Inflammatory macrophage treated with lipopolysaccharide for 1 hour (primary cell): ENCODE measurements at regions not wholly inside any gene's neighbourhood (a gene's known extent, or its start where the extent isn't known, plus 50 kb on each side); places are given as distances from the start of the nearest gene placed in this dataset.

ENCODE experiments used
- DNase-seq, 2 donors: peaks; one replicate each; pipeline ENCODE4 v3.0.0-alpha.2; 2020 to 2022

DNA sequence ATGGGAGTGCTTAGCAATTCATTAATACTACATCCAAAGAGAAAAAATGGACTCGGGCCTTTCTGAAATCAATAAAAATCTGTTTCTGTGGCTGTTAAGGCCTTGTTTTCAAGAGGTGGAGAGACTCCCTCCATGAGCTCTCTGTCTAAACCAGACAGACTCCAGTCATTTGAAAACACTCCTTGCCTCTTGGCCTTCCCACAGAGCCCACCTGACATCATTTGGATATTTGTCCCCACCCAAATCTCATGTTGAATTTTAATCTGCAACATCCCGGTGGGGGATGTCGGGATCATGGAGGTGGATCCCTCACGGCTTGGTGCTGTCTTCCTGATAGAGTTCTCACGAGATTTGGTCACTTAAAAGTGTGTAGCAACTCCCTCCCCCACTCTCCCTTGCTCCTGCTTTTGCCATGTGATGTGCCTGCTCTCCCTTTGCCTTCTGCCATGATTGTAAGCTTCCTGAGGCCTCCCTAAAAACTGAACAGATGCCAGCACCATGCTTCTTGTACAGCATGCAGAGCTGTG, 226.3 kb downstream of the TBXT start:
- no peak for DNase-seq

- no peak for DNase-seq
Observed at GRCh38 chr6:165940366-165940765, 227.3 kb downstream of the TBXT start.

GRCh38 chr6:165939601-165940290, 227.9 kb downstream of the TBXT start:
- no peak for DNase-seq

- no peak for DNase-seq
Observed at GRCh38 chr6:165939047-165939446, 228.6 kb downstream of the TBXT start.

DNA sequence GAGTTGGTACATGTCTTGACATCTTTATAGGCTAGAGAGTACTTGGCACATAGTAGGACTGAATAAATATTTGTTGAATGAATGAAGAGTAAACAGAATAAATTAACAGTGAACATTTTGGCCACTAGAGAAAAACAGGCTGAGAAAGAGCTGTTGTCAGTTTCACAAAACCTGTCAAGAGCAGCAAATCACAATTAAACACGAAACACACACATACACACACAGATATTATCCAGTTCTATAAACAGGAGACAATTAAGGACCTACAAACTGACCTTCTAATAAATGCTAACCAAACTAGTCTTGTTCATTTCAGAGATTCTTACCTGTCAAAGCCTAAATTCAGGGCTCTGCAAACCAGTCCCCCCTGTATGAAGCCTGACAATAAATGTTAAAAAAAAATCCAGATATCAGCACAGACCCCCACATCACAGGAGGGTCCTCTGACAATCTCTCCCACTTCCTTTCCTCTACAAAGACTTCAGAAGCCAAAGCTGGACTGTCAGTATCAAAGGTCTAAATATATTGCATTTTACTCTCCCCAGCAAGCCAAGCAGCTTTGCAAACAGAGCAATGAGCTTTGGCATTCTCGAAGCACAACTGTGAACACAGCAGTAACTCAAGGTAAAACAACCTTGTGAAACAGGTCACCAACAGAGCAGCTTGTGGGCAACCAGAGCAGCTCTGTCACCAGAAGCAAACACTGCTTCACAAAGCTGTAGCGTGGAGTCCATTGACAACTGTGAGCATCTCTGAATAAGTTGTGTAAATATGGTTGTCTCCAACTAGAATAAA, 229.9 kb downstream of the TBXT start:
- no peak for DNase-seq

DNA sequence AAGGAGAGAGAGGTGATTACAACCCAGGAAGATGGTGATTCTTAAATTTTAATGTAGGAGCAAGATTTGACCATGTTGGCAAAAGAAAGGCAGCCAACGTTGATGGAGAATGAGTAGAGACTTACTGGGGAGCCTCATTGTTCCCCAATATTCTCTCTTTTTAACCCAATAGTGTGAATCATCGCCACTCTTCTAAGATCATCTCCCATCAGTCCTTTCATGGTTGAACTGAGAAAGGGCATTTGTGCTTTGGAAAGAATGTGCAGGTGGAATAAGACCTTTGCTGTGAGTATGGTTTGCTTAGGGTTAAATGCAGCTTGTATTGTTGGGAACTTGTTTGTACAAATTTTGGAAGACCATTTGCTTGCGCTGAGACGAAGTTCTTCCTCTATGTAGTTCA, 231.0 kb downstream of the TBXT start:
- DNase-seq: no peak

GRCh38 chr6:165936096-165936495, 231.6 kb downstream of the TBXT start:
- DNase-seq: no peak

GRCh38 chr6:165931675-165932074, 236.0 kb downstream of the TBXT start:
- no peak for DNase-seq

GRCh38 chr6:165930668-165931214, 236.9 kb downstream of the TBXT start:
- DNase-seq: no peak

- no peak for DNase-seq
Observed at GRCh38 chr6:165929607-165930006, 238.0 kb downstream of the TBXT start.

GRCh38 chr6:165926378-165926777, 241.3 kb downstream of the TBXT start:
- DNase-seq: no peak

GRCh38 chr6:165925474-165926156, 242.0 kb downstream of the TBXT start:
- no peak for DNase-seq

DNA sequence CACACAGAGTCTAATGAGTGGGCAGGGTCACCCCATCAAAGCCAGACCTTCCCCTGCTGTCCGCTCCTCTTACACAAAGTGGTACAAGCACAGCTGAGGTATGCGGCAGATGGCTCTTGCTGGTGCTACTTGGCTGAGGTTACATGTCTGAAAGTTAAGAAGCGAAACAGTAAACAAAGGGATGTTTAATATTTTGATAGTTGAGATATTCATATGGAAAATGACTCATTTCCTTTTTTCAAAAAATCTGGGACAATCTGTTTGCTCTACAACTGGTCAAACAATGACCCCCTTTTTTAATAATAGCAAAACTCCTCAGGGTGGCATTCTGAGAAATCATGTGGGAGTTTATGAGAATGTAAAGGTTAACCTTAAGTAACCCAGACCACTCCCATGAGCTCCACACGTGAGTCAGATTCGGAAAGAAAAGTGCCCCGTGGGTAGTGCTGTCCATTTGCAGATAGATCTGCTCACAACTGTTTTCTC, 245.3 kb downstream of the TBXT start:
- no peak for DNase-seq

DNA sequence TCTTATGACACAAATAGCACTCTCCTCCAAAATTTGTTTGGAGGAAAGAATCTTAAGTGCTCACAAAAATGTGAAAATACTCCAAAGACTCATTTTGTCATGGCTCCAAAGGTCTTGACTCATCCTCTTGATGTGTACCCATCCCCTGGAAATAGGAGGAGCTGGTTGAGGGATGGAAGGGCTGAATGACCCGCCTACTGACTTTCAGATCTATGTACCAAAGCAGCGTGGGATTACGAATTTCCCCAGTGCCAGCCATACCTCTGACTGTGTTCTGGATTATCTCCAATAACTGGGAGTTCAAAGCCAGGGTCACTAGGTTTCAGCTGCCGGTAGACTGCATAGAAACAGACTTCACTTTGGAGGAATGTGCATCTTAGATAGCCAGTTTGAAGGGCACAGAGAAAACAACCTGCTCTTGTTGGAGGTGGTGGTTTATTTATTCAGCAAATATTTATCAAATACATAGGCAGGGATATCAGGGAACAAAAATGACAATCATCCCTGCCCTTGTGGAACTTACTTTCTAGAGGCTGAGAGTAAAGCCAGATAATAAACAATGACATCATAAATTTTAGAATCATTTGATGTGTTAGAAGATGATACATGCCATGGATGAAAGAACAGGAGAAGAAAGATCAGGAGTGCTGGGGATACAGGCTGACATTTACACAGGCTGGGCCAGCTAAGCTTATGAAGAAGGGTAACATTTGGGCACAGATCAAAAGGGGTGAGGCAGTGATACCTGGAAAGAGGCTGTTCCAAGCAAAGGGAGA, 246.6 kb downstream of the TBXT start:
- DNase-seq: no peak

DNA sequence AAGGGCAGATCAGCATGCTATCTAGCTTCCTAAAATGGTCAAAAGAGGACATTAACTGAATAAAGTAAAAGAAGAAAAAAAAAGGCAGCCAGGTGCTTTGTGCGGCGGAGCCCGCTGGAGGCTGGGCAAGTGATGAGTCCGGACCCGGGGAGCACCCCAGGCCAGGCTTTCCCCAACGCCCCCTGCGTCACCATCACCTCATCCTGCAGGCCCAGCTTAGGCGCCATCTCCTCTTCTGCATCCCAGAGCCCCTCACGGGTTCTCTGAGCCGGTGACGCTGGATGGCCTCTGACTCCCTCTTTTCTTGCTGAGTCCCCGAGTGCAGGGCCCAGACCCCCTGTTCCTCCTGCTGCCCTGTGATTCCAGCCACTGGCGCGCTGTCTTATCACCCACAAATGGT, 250.1 kb downstream of the TBXT start:
- no peak for DNase-seq

DNA sequence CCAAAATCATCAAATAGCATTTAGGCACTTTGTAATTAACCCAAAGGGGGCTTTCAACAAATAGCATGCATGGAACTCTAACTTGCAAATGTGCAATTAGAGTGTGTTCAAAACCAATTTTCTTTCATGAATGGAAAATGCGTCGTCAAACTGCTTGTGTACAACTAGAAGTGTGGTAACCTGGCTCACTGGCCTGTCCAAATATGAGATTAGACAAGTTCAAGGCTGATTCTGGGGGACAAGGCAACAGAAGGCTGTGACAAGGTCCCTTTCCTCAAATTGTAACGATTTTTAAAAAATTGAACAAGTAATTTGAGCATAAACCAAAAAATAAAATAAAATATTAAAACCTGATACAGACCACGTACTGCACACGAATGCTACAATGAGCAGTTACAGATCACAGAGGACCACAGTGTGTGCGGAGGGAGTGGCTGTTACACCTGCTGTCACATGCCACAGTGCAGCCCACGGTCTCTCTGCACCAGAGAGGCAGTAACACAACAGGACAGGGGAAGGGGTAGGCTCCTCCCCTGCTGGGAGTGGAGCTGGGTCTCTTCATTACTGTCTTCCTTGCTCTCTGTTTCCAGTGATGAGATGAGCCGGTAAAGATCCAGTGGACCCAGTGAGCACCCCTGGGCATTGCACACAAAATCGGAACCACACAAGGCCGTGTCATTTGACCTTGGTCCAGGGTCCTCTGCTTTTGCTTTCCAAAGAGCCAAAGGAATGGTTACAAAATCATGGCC, 252.2 kb upstream of the PDE10A start:
- no peak for DNase-seq

DNA sequence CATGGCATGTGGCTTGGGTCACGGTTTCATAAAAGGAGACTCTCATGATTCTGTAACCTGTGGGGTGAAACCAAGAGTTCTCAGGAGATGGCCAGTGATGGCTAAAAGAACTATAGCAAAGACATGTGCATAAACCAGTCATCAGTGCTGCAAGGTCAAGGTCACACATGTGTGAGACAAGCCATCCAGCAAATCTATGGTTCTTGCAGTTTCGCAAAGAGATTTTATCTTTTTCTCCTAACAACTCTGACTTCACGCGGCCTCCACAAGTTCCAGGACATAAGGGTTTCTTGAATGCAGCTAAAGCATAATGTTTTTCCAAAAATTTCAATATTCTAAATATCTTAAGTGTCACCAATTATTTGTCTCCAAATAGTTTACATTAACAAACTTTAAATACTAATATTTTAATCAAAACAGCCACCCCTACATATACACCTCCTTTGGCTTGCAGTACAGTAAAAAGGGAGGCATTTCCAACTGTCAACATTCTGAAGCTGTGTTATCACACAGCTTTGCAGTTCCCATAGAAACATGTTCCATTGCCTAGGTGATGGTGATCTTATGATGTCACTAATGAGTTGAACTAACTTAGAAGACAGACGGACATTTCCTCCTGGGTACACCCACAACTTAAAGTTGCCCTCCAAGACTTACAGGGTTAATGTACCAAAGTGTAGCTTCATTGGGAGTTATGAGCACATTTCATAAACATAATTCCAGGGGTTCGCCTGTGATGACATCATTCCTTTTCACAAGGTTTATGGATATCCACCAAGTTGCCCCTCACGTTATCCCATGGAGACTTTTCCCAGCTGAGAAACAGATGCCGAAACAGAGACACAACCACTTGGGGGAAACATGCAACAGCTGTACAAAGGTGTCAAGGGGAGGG, 250.9 kb upstream of the PDE10A start:
- DNase-seq: no peak

DNA sequence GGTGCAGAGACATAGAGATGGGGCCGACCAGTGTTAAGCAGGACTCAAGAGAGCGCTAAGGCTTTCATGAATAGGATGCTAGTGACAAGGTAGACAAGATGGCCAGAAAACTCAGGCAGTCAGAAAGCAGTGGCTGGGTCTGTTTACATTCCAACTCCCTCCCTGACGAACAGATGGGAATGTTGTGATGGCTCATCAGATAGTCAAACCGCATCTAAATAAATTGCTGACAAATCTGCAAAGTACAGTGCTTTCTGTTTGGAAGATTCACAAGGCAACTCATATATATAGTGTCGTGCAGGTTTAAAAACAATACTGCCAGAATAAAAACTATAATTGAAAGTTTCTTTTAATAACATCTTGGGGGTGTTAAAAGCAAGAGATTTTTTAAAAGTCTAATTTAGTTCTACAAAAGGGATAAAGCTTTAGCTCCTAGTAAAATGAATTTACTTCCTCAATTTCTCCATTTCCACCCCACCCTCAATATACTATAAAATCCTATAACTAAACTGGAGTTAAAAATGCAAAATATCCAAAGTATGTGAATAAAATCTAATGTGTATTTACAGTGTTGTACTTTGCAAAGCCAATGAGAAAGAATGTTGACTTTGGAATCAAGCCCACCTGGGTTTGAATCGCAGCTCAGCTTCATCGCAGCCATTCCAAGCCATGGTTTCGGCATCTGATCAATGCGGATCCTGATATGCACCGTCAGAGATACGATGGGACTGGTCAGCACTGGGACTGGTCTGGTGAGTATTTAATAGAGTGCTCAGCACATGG, 247.3 kb upstream of the PDE10A start:
- DNase-seq: no peak

GRCh38 chr6:165906736-165907135, 243.7 kb upstream of the PDE10A start:
- no peak for DNase-seq

- no peak for DNase-seq
Observed at GRCh38 chr6:165905744-165906143, 242.7 kb upstream of the PDE10A start.
